NCI-H345 treated with DMSO at 0.1 percent for 48 hours (cell line): ENCODE measurements at regions not wholly inside any gene's neighbourhood (a gene's known extent, or its start where the extent isn't known, plus 50 kb on each side); places are given as distances from the start of the nearest gene placed in this dataset.
"Not testable (repeated sequence)": the region's sequence is repeated elsewhere in the genome, so short reads cannot be mapped to it uniquely, and the experiment has no call there.

Experiments
- DNase-seq: peaks from one replicate; lab custom pipeline; 2025; ENCODE audit not compliant: unreplicated experiment; lab: John Stamatoyannopoulos, UW

GRCh38 chr17:27090450-27091042 is 203.4 kb upstream of the WSB1 start:
- not testable (repeated sequence) for DNase-seq

DNA sequence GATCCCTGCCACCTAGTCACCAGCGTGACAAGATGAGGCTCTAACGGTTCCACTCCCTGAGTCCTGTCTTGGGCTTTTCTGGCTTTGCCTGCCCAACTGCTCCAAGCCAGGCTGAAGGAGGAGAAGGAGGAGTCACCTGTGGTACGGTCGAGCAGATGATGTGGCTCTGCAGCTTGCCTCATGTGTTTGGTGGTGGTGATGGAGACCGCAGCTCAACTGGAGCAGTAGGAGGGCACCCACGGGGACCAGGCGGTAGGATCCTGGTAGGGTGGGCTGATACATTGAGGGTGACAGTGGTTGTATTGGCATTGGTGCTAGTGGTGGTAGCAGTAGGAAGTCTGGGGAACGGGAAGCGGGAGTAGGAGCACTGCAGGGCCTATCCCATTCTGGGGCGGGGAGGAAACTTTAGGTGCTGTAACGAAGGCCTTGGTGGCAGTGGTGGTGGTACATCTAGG is 202.8 kb upstream of the WSB1 start:
- no peak for DNase-seq

DNA sequence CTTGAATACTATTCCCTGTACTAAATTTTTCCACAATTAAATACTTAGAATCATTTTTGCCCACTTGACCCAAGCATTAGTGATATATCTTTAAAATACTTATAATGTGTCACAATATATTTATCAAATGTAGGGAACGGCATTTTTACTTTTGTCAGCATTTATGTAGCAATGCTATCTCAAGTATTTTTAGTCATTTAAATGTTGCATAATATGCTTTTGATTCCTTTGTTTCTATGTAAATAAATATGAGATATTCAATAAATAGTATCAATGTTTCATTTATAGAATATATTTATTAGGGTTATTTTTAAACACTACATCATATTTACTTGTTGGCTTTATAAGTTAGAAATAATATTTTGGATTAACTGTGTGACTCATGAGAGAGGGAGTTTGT is 199.7 kb upstream of the WSB1 start:
- not testable (repeated sequence) for DNase-seq

- not testable (repeated sequence) for DNase-seq
These were observed 198.1 kb upstream of the WSB1 start for GRCh38 chr17:27095821-27096220.

- DNase-seq = not testable (repeated sequence)
These were observed 194.6 kb upstream of the WSB1 start for GRCh38 chr17:27099266-27099665.

- not testable (repeated sequence) for DNase-seq
These were observed 189.2 kb upstream of the WSB1 start for GRCh38 chr17:27104605-27105221.

GRCh38 chr17:27105636-27106035 is 188.3 kb upstream of the WSB1 start:
- no peak for DNase-seq

DNA sequence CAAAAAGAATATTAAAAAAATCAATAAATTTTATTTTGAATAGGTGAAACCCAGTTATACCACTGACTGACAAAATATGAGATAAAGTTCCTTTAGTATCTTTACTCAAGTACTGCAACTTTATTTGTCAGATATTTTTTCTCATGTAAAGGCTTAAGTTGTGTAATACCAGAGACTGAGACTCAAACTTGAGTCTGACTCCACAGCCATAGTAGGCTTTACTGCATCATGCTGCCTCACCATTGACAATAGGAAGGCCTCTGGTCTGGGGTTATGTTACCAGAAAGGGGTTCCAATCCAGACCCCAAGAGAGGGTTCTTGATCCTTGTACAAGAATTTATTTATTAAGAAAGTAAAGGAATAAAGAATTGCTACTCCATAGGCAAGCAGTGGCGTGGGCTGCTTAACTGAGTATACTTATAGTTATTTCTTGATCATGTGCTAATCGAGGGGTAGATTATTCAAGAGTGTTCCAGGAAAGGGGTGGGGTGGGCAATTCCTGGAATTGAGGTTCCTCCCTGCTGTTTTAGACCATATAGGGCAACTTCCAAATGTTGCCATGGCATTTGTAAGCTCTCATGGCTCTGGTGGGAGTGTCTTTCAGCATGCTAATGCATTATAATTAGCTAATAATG is 187.4 kb upstream of the WSB1 start:
- no peak for DNase-seq

DNA sequence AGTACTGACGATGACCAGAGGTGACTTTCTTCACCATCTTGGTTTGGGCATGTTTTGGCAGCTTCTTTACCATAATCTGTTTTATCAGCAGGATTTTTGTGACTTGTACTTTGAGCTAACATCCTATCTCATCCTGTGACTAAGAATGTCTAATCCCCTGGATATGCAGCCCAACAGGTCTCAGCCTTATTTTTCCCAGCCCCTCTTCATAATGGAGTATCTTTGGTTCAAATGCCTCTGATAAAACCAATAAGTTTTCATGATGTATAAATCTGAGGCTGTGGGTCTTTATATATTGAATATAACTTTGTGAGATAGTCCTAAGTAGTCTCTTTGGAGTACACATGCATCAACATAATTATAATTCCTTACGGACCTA is 186.9 kb upstream of the WSB1 start:
- DNase-seq = no peak

DNA sequence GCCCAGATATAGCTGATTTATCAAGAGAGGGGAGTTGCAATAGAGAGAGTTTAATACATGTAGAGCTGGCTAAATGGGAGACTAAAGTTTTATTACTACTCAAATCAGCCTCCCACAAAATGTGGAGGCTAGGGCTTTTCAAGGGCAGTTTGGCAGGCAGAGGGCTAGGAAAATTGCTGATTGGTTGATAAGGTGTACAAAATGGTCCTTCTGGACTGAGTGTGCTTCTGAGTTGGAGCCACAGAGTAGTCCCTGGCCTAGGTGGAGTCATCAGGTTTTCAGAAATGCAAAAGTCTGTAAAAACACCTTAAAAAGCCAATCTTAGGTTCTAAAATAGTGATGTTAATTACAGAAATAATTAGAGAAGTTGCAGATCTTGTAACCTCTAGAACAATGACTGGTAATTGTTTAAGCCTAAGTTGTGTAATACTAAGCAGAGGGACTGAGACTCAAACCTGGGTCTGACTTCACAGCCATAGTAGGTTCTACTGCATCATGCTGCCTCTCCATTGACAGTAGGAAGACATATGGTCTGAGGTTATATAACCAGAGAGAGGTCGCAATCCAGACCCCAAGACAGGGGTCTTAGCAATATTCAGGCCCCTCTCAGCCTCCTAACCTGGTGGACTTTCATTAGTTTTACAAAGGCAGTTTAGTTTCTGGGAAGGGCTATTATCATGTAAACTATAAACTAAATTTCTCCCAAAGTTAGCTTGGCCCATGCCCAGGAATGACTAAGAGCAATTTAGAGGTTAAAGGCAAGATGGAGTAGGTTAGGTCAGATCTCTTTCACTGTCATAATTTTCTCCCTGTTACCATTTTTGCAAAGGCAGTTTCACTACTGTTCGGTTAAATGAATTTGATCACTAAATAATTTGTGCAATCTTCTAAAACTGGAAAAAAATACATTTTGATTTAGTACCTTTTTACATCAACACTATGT is 186.3 kb upstream of the WSB1 start:
- DNase-seq = not testable (repeated sequence)

DNA sequence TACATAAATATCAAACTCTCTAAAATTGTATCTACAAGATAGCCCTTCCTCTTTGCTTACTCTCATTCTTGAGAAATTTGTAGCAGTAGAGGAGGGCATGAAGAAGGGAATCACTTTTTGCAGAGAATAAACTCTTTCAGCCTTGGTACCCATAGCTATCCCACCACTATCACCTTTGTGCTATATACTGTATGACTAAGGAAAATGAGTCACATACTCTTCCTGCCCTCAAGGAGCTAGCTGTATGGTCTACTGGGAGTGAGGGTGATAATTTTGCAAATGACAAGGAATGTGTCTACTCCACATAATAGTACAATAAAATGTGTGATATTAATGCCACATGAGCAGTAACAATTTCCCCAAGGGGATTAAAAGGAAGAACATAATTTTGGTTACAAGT is 184.6 kb upstream of the WSB1 start:
- no peak for DNase-seq

GRCh38 chr17:27153005-27153404 is 140.9 kb upstream of the WSB1 start:
- no peak for DNase-seq

DNA sequence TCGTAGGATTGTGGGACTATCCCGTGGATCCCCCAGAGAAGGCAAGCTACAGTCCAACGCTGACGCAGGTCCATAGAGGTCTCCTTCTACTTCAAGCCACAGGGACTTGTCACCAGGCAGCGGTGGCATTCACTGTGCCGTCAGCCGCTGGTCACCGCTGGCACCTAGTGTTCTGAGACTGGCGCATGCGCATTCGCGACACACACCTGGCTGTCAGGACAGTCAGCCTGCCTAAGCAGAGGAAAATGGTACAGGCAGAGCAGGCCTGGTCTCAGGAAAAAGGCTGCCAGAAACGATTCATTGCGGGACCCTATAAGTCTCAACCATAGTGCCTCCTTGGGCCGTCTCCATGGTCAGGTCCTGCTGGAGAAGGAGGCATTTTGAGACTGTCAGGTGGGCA is 138.0 kb upstream of the WSB1 start:
- DNase-seq = no peak

- DNase-seq = no peak
These were observed 136.6 kb upstream of the WSB1 start for GRCh38 chr17:27157297-27157696.

DNA sequence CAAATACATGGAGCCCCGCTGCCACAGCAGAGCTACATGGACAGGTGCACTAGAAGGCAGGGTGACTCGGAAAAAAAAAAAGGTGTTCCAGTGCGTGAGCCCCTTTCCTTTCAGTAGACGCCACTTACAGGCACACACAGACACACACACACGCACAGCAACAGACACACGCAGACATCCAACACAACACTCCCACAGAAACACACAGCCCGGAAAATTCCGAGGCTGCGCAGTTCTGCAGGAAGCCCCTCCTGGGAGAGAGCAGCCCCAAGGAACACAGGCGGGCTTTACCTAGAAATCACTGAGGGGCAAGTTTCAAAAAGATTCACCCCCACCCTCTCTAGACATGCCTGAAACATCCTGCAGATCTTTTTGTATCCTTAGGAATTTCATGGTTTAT is 136.0 kb upstream of the WSB1 start:
- no peak for DNase-seq

GRCh38 chr17:27158382-27158781 is 135.5 kb upstream of the WSB1 start:
- no peak for DNase-seq

DNA sequence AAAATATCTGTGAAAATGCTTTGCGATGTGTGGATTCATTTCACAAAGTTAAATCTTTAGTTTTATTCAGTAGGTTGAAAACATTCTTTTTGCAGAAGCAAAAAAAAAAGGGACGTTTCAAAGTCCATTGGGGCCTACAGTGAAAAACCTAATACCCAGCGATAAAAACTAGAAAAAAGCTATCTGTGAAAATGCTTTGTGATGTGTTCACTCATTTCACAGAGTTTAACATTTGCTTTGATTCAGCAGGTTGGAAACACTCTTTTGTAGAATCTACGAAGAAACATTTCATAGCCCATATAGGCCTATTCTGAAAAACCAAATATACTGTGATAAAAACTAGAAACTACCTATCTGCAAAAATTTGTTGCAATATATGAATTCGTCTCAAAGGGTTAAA is 113.6 kb upstream of the WSB1 start:
- no peak for DNase-seq

DNA sequence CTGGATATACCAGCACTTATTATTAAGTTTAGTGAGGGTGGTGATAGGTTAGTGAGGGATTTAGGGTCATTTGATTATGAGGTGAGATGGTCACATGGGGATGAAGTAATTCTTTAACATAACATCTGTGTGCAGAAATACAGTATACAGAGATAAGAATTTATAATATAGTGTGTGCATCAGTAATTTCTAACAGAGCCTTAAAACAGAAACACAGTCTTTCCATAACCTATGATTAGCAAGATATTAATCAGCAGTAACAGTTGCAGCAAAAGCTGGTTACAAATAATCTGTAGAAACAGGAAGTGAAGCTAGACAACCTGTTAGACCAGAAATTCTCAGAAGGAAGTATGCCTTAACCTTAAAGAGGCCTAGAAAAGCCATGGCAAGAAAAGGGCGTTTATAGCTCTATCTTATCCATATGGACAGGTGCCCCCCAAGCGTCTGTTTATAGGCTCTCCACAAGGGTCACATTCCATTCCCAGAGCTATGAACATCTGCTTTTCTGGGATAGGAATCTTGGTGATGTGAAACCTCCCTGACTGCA is 112.5 kb upstream of the WSB1 start:
- DNase-seq = not testable (repeated sequence)

GRCh38 chr17:27181935-27182334 is 112.0 kb upstream of the WSB1 start:
- DNase-seq = no peak

GRCh38 chr17:27197505-27197904 is 96.4 kb upstream of the WSB1 start:
- not testable (repeated sequence) for DNase-seq

DNA sequence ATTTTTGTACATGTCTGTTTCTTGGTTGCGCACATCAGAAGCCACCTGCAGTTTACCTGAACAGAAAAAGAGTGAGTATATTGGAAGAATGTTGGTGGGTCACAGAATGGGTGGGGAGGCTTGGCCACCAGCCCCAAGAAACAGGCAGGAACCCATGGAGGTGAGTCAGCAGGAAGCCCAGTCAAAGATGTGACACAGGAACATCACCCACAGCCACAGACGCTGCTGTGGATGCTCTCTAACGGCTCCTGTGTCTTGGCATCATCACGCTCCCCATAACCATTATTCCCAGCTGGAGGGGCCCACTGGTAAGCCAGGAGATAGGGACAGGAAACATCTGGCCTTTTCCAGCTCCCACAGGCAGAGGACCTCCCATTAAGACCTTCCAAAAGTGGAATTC is 94.0 kb upstream of the WSB1 start:
- DNase-seq = no peak
